ENCODE measurements at regions not wholly inside any gene's neighbourhood (a gene's known extent, or its start where the extent isn't known, plus 50 kb on each side); places are given as distances from the start of the nearest gene placed in this dataset.
A peak's percentile ranks its signal among the peaks of the same experiment; 100 is the strongest.

DNA sequence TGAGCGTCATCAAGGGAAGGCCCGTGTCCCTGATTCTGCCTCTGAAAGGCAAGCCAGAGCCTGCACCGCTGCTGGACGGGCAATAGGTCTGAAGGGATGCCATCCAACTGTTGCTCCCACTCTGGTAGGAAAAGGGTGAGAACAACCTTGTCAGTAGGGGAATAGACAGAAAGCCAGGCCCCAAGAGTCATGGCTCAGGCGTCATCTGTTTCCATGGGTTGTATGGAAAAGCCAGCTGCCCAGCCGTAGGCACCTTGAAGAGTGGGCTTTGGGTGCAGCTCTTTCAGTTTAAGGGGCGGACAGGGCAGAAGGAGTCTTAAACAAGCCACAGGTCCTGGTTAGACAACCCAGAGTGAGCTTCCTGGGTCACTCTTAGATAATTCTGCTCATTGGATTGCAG, 66.5 kb downstream of the RNF6 start:
- H3K36me3 ChIP-seq (ENCODE audit: control insufficient read depth, insufficient read depth, low read length), result no peaks in the 10 kb centered on the region
- no CpG with 5 or more reads among the region's 7 CpGs for WGBS (ENCODE audit: extremely low coverage, insufficient coverage, low lambda C conversion rate)
- H4K8ac ChIP-seq (ENCODE audit: low read depth, low read length), result no peak overlapping the region
- no peaks in the 10 kb centered on the region for H3K27me3 ChIP-seq (ENCODE audit: insufficient read depth, low read length, poor library complexity)
- no peak overlapping the region for H3K4me3 ChIP-seq (ENCODE audit: low read length)
- H4K5ac ChIP-seq (ENCODE audit: low read length), result no peak overlapping the region
- no peak overlapping the region for H3K18ac ChIP-seq (ENCODE audit: low read length)
- no peak overlapping the region for H3K23ac ChIP-seq (ENCODE audit: low read length)
- H3K4me2 ChIP-seq (ENCODE audit: low read length), result no peak overlapping the region
- H2BK120ac ChIP-seq (ENCODE audit: low read depth, low read length), result no peak overlapping the region
- no peak overlapping the region for H2BK5ac ChIP-seq (ENCODE audit: low read length)
- no peak overlapping the region for H3K4ac ChIP-seq (ENCODE audit: low read depth, low read length)
- no peaks in the 10 kb centered on the region for H3K79me2 ChIP-seq (ENCODE audit: control insufficient read depth, insufficient read depth, low read length)
- H3K27ac ChIP-seq (ENCODE audit: low read depth, low read length), result no peak overlapping the region
- no peak overlapping the region for H3K9ac ChIP-seq (ENCODE audit: low read length)
- no peak overlapping the region for H2AK5ac ChIP-seq (ENCODE audit: low read length)
- no peaks in the 10 kb centered on the region for H3K4me1 ChIP-seq (ENCODE audit: control insufficient read depth, low read depth, low read length)
- no peak for DNase-seq
- H2BK15ac ChIP-seq (replicated peaks; ENCODE audit: low read depth), result no peak overlapping the region
- no peak overlapping the region for H3K56ac ChIP-seq (ENCODE audit: low read length)
- H3K79me1 ChIP-seq (ENCODE audit: low read length), result no peaks in the 10 kb centered on the region

DNA sequence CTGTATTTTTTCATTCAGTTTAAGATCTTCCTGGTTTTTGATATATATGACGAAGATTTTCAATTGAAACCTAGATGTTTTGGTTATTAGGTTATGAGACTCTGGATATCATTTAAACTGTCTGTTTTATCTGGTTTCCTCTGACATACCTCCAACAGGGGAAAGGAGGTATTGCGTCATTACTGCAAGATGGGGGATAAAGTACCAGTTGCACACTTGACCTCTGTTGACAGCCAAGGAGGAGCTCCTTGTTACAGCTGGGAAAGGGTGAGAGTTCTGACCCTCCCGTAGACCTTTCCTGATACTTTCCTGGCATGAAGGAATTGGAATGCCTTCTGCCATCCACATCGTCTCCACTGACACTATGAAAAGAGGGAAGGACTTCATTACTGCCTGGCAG, 82.0 kb upstream of the SHISA2 start:
- DNase-seq, result peak; percentile 26
- no peaks in the 10 kb centered on the region for H3K36me3 ChIP-seq (ENCODE audit: control insufficient read depth, insufficient read depth, low read length)
- H3K23ac ChIP-seq (ENCODE audit: low read length), result no peak overlapping the region
- no peaks in the 10 kb centered on the region for H3K79me1 ChIP-seq (ENCODE audit: low read length)
- no peak overlapping the region for H3K18ac ChIP-seq (ENCODE audit: low read length)
- no peak overlapping the region for H3K4me2 ChIP-seq (ENCODE audit: low read length)
- no peaks in the 10 kb centered on the region for H3K27me3 ChIP-seq (ENCODE audit: insufficient read depth, low read length, poor library complexity)
- no peak overlapping the region for H2BK120ac ChIP-seq (ENCODE audit: low read depth, low read length)
- no peaks in the 10 kb centered on the region for H3K4me1 ChIP-seq (ENCODE audit: control insufficient read depth, low read depth, low read length)
- H3K56ac ChIP-seq (ENCODE audit: low read length), result no peak overlapping the region
- no peak overlapping the region for H2BK15ac ChIP-seq (replicated peaks; ENCODE audit: low read depth)
- H2AK5ac ChIP-seq (ENCODE audit: low read length), result no peak overlapping the region
- no peaks in the 10 kb centered on the region for H3K79me2 ChIP-seq (ENCODE audit: control insufficient read depth, insufficient read depth, low read length)
- H4K5ac ChIP-seq (ENCODE audit: low read length), result no peak overlapping the region
- H3K4ac ChIP-seq (ENCODE audit: low read depth, low read length), result no peak overlapping the region
- H3K27ac ChIP-seq (ENCODE audit: low read depth, low read length), result no peak overlapping the region
- H3K9ac ChIP-seq (ENCODE audit: low read length), result no peak overlapping the region
- WGBS (ENCODE audit: extremely low coverage, insufficient coverage, low lambda C conversion rate), result no CpG with 5 or more reads among the region's 4 CpGs
- H2BK5ac ChIP-seq (ENCODE audit: low read length), result no peak overlapping the region
- H4K8ac ChIP-seq (ENCODE audit: low read depth, low read length), result no peak overlapping the region
- no peak overlapping the region for H3K4me3 ChIP-seq (ENCODE audit: low read length)

DNA sequence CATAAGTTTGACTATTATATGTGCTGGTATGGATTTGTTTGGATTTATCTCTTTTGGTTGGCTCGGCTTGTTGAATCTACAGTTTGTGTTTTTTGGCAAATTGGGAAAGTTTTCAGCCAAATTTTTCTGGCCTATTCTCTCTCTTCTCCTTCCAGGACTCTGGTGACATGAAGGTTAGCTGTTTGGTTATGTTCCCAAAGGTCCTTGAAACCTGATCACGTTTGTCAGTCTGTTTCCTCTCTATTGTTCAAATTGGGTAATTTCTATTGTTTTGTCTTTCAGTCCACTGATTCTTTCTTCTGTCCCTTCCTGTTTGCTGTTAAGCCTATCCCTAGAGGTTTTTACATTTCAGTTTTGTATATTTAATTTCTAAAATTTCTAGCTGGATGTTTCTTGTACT, 81.5 kb upstream of the SHISA2 start:
- Histone ChIP-seq H4K5ac (ENCODE audit: low read length) (no peak overlapping the region), H4K8ac (ENCODE audit: low read depth, low read length) (no peak overlapping the region), H3K23ac (ENCODE audit: low read length) (no peak overlapping the region), H3K27me3 (ENCODE audit: insufficient read depth, low read length, poor library complexity) (no peaks in the 10 kb centered on the region), H2BK15ac (replicated peaks; ENCODE audit: low read depth) (no peak overlapping the region), H2BK5ac (ENCODE audit: low read length) (no peak overlapping the region), H3K4me1 (ENCODE audit: control insufficient read depth, low read depth, low read length) (no peaks in the 10 kb centered on the region), H2AK5ac (ENCODE audit: low read length) (no peak overlapping the region), H3K79me2 (ENCODE audit: control insufficient read depth, insufficient read depth, low read length) (no peaks in the 10 kb centered on the region), H3K9ac (ENCODE audit: low read length) (no peak overlapping the region), H3K56ac (ENCODE audit: low read length) (no peak overlapping the region), H3K4me2 (ENCODE audit: low read length) (no peak overlapping the region), H3K36me3 (ENCODE audit: control insufficient read depth, insufficient read depth, low read length) (no peaks in the 10 kb centered on the region), H3K79me1 (ENCODE audit: low read length) (no peaks in the 10 kb centered on the region), H3K27ac (ENCODE audit: low read depth, low read length) (no peak overlapping the region), H3K4me3 (ENCODE audit: low read length) (no peak overlapping the region), H3K18ac (ENCODE audit: low read length) (no peak overlapping the region), H3K4ac (ENCODE audit: low read depth, low read length) (no peak overlapping the region), H2BK120ac (ENCODE audit: low read depth, low read length) (no peak overlapping the region)
- DNase-seq, result no peak
- WGBS (ENCODE audit: extremely low coverage, insufficient coverage, low lambda C conversion rate), result no CpG with 5 or more reads among the region's 2 CpGs

DNA sequence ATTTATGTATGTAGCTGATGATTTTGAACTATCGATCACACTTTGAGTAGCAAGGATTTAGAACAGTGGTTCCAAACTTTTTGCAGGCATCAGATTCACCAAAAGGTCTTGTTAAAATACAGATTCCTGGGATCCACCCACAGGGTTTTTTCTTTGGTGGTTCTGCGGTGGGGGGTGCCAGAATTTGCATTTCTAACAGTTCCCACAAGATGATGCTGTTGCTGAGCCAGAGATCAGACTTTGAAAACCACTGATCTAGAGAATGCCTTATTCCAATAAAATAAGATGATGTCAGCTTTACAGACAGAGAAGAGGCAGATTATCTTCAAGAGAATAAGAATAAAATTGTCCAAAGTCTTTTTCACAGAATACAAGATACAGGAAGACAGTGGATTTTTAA, 80.9 kb upstream of the SHISA2 start:
- Histone ChIP-seq H4K5ac (ENCODE audit: low read length) (no peak overlapping the region), H3K4me3 (ENCODE audit: low read length) (no peak overlapping the region), H2BK120ac (ENCODE audit: low read depth, low read length) (no peak overlapping the region), H3K27ac (ENCODE audit: low read depth, low read length) (no peak overlapping the region), H2BK15ac (replicated peaks; ENCODE audit: low read depth) (no peak overlapping the region), H4K8ac (ENCODE audit: low read depth, low read length) (no peak overlapping the region), H3K9ac (ENCODE audit: low read length) (no peak overlapping the region), H3K79me1 (ENCODE audit: low read length) (no peaks in the 10 kb centered on the region), H3K4me2 (ENCODE audit: low read length) (no peak overlapping the region), H2AK5ac (ENCODE audit: low read length) (no peak overlapping the region), H3K79me2 (ENCODE audit: control insufficient read depth, insufficient read depth, low read length) (no peaks in the 10 kb centered on the region), H2BK5ac (ENCODE audit: low read length) (no peak overlapping the region), H3K36me3 (ENCODE audit: control insufficient read depth, insufficient read depth, low read length) (no peaks in the 10 kb centered on the region), H3K27me3 (ENCODE audit: insufficient read depth, low read length, poor library complexity) (no peaks in the 10 kb centered on the region), H3K18ac (ENCODE audit: low read length) (no peak overlapping the region), H3K23ac (ENCODE audit: low read length) (no peak overlapping the region), H3K4ac (ENCODE audit: low read depth, low read length) (no peak overlapping the region), H3K4me1 (ENCODE audit: control insufficient read depth, low read depth, low read length) (no peaks in the 10 kb centered on the region), H3K56ac (ENCODE audit: low read length) (no peak overlapping the region)
- DNase-seq, result peak; percentile 52
- no CpG with 5 or more reads among the region's 2 CpGs for WGBS (ENCODE audit: extremely low coverage, insufficient coverage, low lambda C conversion rate)

DNA sequence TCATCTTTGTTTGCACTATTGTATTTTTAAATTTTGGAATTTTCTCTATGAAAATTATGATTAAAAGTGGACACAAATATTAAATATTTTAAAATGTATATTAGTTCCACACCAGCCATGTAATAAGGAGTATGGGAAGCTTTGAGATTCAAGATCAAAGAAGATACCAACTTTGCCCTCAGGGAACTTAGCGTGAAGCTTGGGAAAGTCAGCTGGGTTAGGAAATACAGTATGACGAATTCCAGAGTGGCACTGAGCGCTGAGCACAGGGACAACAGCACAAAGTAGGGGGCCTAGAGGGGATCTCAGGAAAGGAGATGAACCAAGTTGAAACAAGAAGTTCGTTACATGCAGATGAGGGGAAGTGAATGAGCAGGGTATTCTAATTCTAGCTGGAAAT, 76.9 kb upstream of the SHISA2 start:
- no peaks in the 10 kb centered on the region for H3K36me3 ChIP-seq (ENCODE audit: control insufficient read depth, insufficient read depth, low read length)
- no peak overlapping the region for H3K56ac ChIP-seq (ENCODE audit: low read length)
- no peak overlapping the region for H2BK5ac ChIP-seq (ENCODE audit: low read length)
- H4K8ac ChIP-seq (ENCODE audit: low read depth, low read length), result no peak overlapping the region
- no peak overlapping the region for H3K4me3 ChIP-seq (ENCODE audit: low read length)
- no peak for DNase-seq
- H3K4ac ChIP-seq (ENCODE audit: low read depth, low read length), result no peak overlapping the region
- no peaks in the 10 kb centered on the region for H3K27me3 ChIP-seq (ENCODE audit: insufficient read depth, low read length, poor library complexity)
- WGBS (ENCODE audit: extremely low coverage, insufficient coverage, low lambda C conversion rate), result no CpG with 5 or more reads among the region's 4 CpGs
- no peak overlapping the region for H3K27ac ChIP-seq (ENCODE audit: low read depth, low read length)
- H3K23ac ChIP-seq (ENCODE audit: low read length), result no peak overlapping the region
- no peaks in the 10 kb centered on the region for H3K4me1 ChIP-seq (ENCODE audit: control insufficient read depth, low read depth, low read length)
- H3K4me2 ChIP-seq (ENCODE audit: low read length), result no peak overlapping the region
- H3K79me2 ChIP-seq (ENCODE audit: control insufficient read depth, insufficient read depth, low read length), result no peaks in the 10 kb centered on the region
- H2BK120ac ChIP-seq (ENCODE audit: low read depth, low read length), result no peak overlapping the region
- H2AK5ac ChIP-seq (ENCODE audit: low read length), result no peak overlapping the region
- no peak overlapping the region for H4K5ac ChIP-seq (ENCODE audit: low read length)
- H3K18ac ChIP-seq (ENCODE audit: low read length), result no peak overlapping the region
- H3K9ac ChIP-seq (ENCODE audit: low read length), result no peak overlapping the region
- no peak overlapping the region for H2BK15ac ChIP-seq (replicated peaks; ENCODE audit: low read depth)
- H3K79me1 ChIP-seq (ENCODE audit: low read length), result no peaks in the 10 kb centered on the region

DNA sequence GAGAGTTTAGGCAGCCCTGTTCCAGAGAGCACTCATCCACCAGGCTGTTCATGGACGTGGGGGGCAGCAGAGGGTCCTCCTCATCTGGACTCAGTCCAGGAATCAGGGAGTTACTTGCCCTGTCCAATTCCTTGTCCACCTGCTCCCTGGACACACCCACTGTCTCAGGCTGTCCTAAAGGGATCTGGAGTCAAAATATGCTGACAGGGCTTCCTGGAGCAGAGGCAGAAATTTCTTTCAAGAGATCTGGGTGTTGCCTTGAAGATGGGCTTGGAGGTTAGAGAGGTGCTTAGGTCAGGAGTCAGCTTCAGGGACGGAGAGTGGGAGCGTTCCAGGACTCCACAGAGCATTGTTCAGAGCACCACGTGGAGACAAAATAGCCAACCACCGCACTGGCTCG, 65.8 kb upstream of the SHISA2 start:
- no peak overlapping the region for H3K23ac ChIP-seq (ENCODE audit: low read length)
- H2AK5ac ChIP-seq (ENCODE audit: low read length), result no peak overlapping the region
- WGBS (ENCODE audit: extremely low coverage, insufficient coverage, low lambda C conversion rate), result no CpG with 5 or more reads among the region's 6 CpGs
- no peaks in the 10 kb centered on the region for H3K79me1 ChIP-seq (ENCODE audit: low read length)
- no peak overlapping the region for H3K56ac ChIP-seq (ENCODE audit: low read length)
- H2BK5ac ChIP-seq (ENCODE audit: low read length), result no peak overlapping the region
- no peak overlapping the region for H4K5ac ChIP-seq (ENCODE audit: low read length)
- H3K79me2 ChIP-seq (ENCODE audit: control insufficient read depth, insufficient read depth, low read length), result no peaks in the 10 kb centered on the region
- no peak overlapping the region for H2BK15ac ChIP-seq (replicated peaks; ENCODE audit: low read depth)
- H4K8ac ChIP-seq (ENCODE audit: low read depth, low read length), result no peak overlapping the region
- no peak overlapping the region for H2BK120ac ChIP-seq (ENCODE audit: low read depth, low read length)
- H3K27me3 ChIP-seq (ENCODE audit: insufficient read depth, low read length, poor library complexity), result no peaks in the 10 kb centered on the region
- no peak overlapping the region for H3K4me3 ChIP-seq (ENCODE audit: low read length)
- no peaks in the 10 kb centered on the region for H3K36me3 ChIP-seq (ENCODE audit: control insufficient read depth, insufficient read depth, low read length)
- no peak overlapping the region for H3K4ac ChIP-seq (ENCODE audit: low read depth, low read length)
- no peak overlapping the region for H3K9ac ChIP-seq (ENCODE audit: low read length)
- no peak for DNase-seq
- H3K27ac ChIP-seq (ENCODE audit: low read depth, low read length), result no peak overlapping the region
- no peaks in the 10 kb centered on the region for H3K4me1 ChIP-seq (ENCODE audit: control insufficient read depth, low read depth, low read length)
- no peak overlapping the region for H3K4me2 ChIP-seq (ENCODE audit: low read length)
- no peak overlapping the region for H3K18ac ChIP-seq (ENCODE audit: low read length)

All from mesendoderm (in vitro differentiated cells).